Mucosa of stomach (tissue), 1 donor: ENCODE measurements at regions not wholly inside any gene's neighbourhood (a gene's known extent, or its start where the extent isn't known, plus 50 kb on each side); places are given as distances from the start of the nearest gene placed in this dataset.
"Not testable (repeated sequence)": the region's sequence is repeated elsewhere in the genome, so short reads cannot be mapped to it uniquely, and the experiment has no call there.

Source experiments
- H3K27me3 ChIP-seq: one replicate; pipeline ENCODE4 v1.7.0; 2013; ENCODE audit warnings: mild to moderate bottlenecking, low read length; ENCODE audit not compliant: control insufficient read depth, insufficient read depth
- H3K36me3 ChIP-seq: one replicate; pipeline ENCODE4 v1.7.0; 2013; ENCODE audit warnings: low read length; ENCODE audit not compliant: control insufficient read depth, insufficient read depth
- H3K4me1 ChIP-seq: one replicate; pipeline ENCODE4 v1.7.0; 2013; ENCODE audit warnings: mild to moderate bottlenecking, low read length; ENCODE audit not compliant: control insufficient read depth, insufficient read depth
- H3K4me3 ChIP-seq: one replicate; pipeline ENCODE4 v1.7.0; 2013; ENCODE audit warnings: low read length
- H3K9ac ChIP-seq: one replicate; pipeline ENCODE4 v1.7.0; 2013; ENCODE audit warnings: mild to moderate bottlenecking, low read length, moderate library complexity
- H3K9me3 ChIP-seq: one replicate; pipeline ENCODE4 v1.7.0; 2013; ENCODE audit warnings: mild to moderate bottlenecking, low read length, moderate library complexity; ENCODE audit not compliant: control insufficient read depth
- donor health status: Pancreatic carcinoma.

GRCh38 chr1:60516996-60517395 lies 443.4 kb upstream of the C1orf87 start:
- Histone ChIP-seq H3K9me3 (no peaks in the 10 kb centered on the region), H3K9ac (no peak overlapping the region), H3K27me3 (no peaks in the 10 kb centered on the region), H3K36me3 (no peaks in the 10 kb centered on the region), H3K4me1 (no peaks in the 10 kb centered on the region), H3K4me3 (no peak overlapping the region)

DNA sequence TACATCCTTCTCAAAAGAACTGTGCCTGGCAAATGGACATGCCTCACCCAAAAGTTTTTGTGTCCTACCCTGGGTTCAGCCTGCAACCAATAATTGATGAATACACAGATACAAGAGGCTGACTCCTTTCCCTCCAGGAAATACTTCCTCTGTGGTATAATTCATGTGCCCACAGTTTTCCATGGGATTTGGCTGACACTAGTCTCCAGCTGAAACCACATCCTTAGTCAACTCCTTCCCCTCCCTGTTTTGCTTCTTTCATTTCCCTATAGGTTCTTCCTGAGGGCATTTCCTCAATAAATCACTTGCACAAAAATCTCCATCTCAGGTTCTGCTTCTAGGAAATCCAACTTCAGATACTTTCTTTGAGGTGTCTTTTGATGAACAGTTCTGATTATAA lies 436.6 kb upstream of the C1orf87 start:
- no peaks in the 10 kb centered on the region for H3K27me3 ChIP-seq
- H3K9ac ChIP-seq, result no peak overlapping the region

GRCh38 chr1:60504206-60504840 lies 430.8 kb upstream of the C1orf87 start:
- Histone ChIP-seq H3K27me3 (no peaks in the 10 kb centered on the region), H3K9ac (no peak overlapping the region), H3K4me3 (no peak overlapping the region), H3K36me3 (no peaks in the 10 kb centered on the region), H3K9me3 (no peaks in the 10 kb centered on the region), H3K4me1 (no peaks in the 10 kb centered on the region)

More for the DNA sequence above, 436.6 kb upstream of the C1orf87 start:
- Histone ChIP-seq H3K36me3 (no peaks in the 10 kb centered on the region), H3K4me3 (no peak overlapping the region), H3K9me3 (no peaks in the 10 kb centered on the region), H3K4me1 (no peaks in the 10 kb centered on the region)

- H3K4me1 ChIP-seq, result no peaks in the 10 kb centered on the region
Measured at GRCh38 chr1:60503266-60503925, 429.8 kb upstream of the C1orf87 start.

GRCh38 chr1:60502506-60502905 lies 428.9 kb upstream of the C1orf87 start:
- H3K27me3 ChIP-seq, result no peaks in the 10 kb centered on the region
- no peak overlapping the region for H3K9ac ChIP-seq
- H3K4me1 ChIP-seq, result no peaks in the 10 kb centered on the region
- H3K36me3 ChIP-seq, result no peaks in the 10 kb centered on the region
- H3K9me3 ChIP-seq, result no peaks in the 10 kb centered on the region
- no peak overlapping the region for H3K4me3 ChIP-seq

More at GRCh38 chr1:60503266-60503925, 429.8 kb upstream of the C1orf87 start:
- no peaks in the 10 kb centered on the region for H3K9me3 ChIP-seq
- no peaks in the 10 kb centered on the region for H3K36me3 ChIP-seq
- H3K4me3 ChIP-seq, result no peak overlapping the region
- H3K27me3 ChIP-seq, result no peaks in the 10 kb centered on the region
- no peak overlapping the region for H3K9ac ChIP-seq

DNA sequence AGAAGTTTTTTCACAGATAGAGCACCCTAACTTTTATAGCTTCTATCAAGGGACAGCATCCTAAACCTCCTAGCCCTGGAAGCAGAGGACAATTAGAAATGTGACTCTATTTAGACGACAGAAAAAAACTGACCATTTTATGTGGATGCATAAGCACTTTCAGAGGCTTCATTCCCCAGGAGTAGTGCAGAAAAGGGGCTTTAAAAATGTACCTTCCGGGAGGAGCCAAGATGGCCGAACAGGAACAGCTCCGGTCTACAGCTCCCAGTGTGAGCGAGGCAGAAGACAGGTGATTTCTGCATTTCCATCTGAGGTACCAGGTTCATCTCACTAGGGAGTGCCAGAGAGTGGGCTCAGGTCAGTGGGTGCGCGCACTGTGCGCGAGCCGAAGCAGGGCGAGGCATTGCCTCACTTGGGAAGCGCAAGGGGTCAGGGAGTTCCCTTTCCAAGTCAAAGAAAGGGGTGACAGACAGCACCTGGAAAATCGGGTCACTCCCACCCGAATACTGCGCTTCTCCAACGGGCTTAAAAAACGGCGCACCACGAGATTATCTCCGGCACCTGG lies 416.4 kb upstream of the C1orf87 start:
- H3K4me3 ChIP-seq, H3K9me3 ChIP-seq, H3K27me3 ChIP-seq, H3K4me1 ChIP-seq, H3K36me3 ChIP-seq: not testable (repeated sequence)
- peak overlapping the region; percentile 28 for H3K9ac ChIP-seq

DNA sequence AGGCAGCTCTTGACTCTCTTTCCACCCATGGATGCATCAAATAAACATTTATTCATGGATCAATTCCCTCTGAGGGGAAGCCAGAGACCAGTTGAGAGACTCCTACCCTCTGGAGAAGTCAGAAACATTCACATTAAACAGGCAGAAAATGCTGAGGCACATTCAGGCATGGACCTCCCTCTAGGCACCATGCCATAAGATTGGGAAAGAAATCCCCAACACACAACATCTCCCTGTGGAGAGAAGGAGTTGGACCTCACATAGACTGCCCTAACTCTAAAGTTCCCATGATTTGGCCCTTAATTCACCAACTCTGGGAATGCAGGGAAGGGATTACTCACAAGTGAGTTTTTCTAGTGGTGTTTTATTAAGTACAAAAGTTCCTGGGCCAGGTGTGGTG lies 415.3 kb upstream of the C1orf87 start:
- Histone ChIP-seq H3K9ac (no peak overlapping the region), H3K36me3 (no peaks in the 10 kb centered on the region), H3K9me3 (no peaks in the 10 kb centered on the region), H3K27me3 (no peaks in the 10 kb centered on the region), H3K4me1 (no peaks in the 10 kb centered on the region), H3K4me3 (no peak overlapping the region)

DNA sequence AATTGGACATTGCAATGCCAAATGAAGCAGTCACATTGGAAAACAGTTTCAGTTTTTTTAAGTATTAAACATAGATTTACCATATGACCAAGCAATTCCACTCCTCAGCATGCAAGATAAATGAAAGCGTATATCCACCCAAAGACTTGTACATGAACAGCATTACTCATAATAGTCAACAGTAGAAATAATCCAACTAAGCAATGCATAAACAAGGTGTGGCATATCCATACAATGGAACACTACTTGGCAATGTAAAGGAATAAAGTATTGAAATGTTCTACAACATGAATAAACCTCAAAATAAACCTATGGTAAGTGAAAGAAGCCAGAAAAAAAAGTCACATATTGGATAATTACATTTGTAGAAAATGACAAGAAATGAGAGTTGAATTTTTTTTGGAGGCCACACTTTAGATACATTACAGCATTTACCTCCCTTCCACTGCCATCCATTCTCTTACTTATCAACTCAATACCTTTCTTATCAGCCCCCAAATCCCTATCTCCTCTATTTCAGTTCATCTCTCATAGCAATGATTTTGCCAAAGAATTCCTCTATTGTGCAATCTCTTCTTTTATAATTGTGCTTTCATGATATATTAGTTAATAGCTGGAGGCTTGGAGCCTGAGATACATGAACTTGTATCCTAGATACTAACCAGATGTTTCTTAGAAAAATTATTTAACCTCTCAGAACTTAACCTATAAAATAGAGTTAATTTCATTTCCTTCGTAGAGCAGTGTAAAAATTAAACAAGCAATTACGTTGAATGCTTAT lies 414.2 kb upstream of the C1orf87 start:
- H3K4me3 ChIP-seq, result no peak overlapping the region
- H3K9ac ChIP-seq, result no peak overlapping the region
- no peaks in the 10 kb centered on the region for H3K27me3 ChIP-seq
- H3K9me3 ChIP-seq, result no peaks in the 10 kb centered on the region
- H3K36me3 ChIP-seq, result no peaks in the 10 kb centered on the region
- H3K4me1 ChIP-seq, result no peaks in the 10 kb centered on the region

- Histone ChIP-seq H3K4me3 (no peak overlapping the region), H3K27me3 (no peaks in the 10 kb centered on the region), H3K9ac (no peak overlapping the region), H3K9me3 (no peaks in the 10 kb centered on the region), H3K36me3 (no peaks in the 10 kb centered on the region), H3K4me1 (no peaks in the 10 kb centered on the region)
Measured at GRCh38 chr1:60483509-60483908, 409.9 kb upstream of the C1orf87 start.

- Histone ChIP-seq H3K4me1 (no peaks in the 10 kb centered on the region), H3K9ac (no peak overlapping the region), H3K4me3 (no peak overlapping the region), H3K9me3 (no peaks in the 10 kb centered on the region), H3K27me3 (no peaks in the 10 kb centered on the region), H3K36me3 (no peaks in the 10 kb centered on the region)
Measured at GRCh38 chr1:60470246-60470645, 396.7 kb upstream of the C1orf87 start.

DNA sequence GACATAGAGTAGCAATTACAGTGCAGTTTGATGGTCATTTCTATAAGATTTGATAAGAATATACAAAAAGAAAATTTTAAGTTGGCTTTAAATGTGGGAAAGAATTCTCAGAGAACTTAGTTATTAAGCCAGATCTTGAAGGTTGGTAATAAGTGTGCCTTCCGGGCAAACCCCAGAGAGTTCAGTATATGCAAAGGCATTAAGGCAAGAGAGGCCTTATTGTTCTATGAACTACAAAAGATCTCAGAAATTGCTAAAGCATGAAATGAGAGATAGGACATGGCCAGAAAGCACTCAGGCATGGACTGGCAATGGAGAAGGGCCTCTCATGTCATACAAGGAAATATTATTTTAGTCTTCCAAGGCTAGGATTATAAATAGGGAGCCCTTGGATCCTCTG lies 390.2 kb upstream of the C1orf87 start:
- H3K9ac ChIP-seq, result no peak overlapping the region
- no peaks in the 10 kb centered on the region for H3K4me1 ChIP-seq
- no peaks in the 10 kb centered on the region for H3K9me3 ChIP-seq
- no peaks in the 10 kb centered on the region for H3K27me3 ChIP-seq
- no peak overlapping the region for H3K4me3 ChIP-seq
- H3K36me3 ChIP-seq, result no peaks in the 10 kb centered on the region

GRCh38 chr1:60463146-60463545 lies 389.6 kb upstream of the C1orf87 start:
- no peak overlapping the region for H3K9ac ChIP-seq
- H3K4me3 ChIP-seq, result no peak overlapping the region
- H3K4me1 ChIP-seq, result no peaks in the 10 kb centered on the region
- no peaks in the 10 kb centered on the region for H3K36me3 ChIP-seq
- H3K27me3 ChIP-seq, result no peaks in the 10 kb centered on the region
- H3K9me3 ChIP-seq, result no peaks in the 10 kb centered on the region
